Right renal pelvis (tissue), 4 donors: ENCODE measurements at regions not wholly inside any gene's neighbourhood (a gene's known extent, or its start where the extent isn't known, plus 50 kb on each side); places are given as distances from the start of the nearest gene placed in this dataset.
"Not testable (repeated sequence)": the region's sequence is repeated elsewhere in the genome, so short reads cannot be mapped to it uniquely, and the experiment has no call there.

Experiments
- DNase-seq, 4 donors: peaks; one replicate each; pipeline ENCODE4 v3.0.0-alpha.2; 2013; ENCODE audit warnings: low read depth in 4 of 4, low spot score in 3 of 4, missing footprints in 1 of 4

GRCh38 chr12:25615119-25615518, 62.0 kb upstream of the LMNTD1 start:
- no peak for DNase-seq

- no peak for DNase-seq
These were observed 63.2 kb upstream of the LMNTD1 start for GRCh38 chr12:25616286-25616685.

- no peak for DNase-seq
These were observed 64.9 kb upstream of the LMNTD1 start for GRCh38 chr12:25617991-25618390.

- no peak for DNase-seq
These were observed 70.7 kb upstream of the LMNTD1 start for GRCh38 chr12:25623816-25624215.

- DNase-seq: no peak
These were observed 72.1 kb upstream of the LMNTD1 start for GRCh38 chr12:25625146-25625545.

- DNase-seq: no peak
These were observed 76.3 kb upstream of the LMNTD1 start for GRCh38 chr12:25629341-25629740.

- not testable (repeated sequence) for DNase-seq
These were observed 77.8 kb upstream of the LMNTD1 start for GRCh38 chr12:25630735-25631515.

GRCh38 chr12:25633149-25633548, 80.1 kb upstream of the LMNTD1 start:
- DNase-seq: not testable (repeated sequence)

GRCh38 chr12:25637752-25638151, 84.7 kb upstream of the LMNTD1 start:
- DNase-seq: no peak

GRCh38 chr12:25639406-25639805, 86.3 kb upstream of the LMNTD1 start:
- DNase-seq: no peak

- DNase-seq: no peak
These were observed 91.9 kb upstream of the LMNTD1 start for GRCh38 chr12:25644979-25645378.

- DNase-seq: no peak
These were observed 92.3 kb upstream of the LMNTD1 start for GRCh38 chr12:25645427-25645826.

GRCh38 chr12:25651931-25652330, 98.8 kb upstream of the LMNTD1 start:
- no peak for DNase-seq

GRCh38 chr12:25652371-25652770, 99.3 kb upstream of the LMNTD1 start:
- no peak for DNase-seq

- DNase-seq: no peak
These were observed 100.5 kb upstream of the LMNTD1 start for GRCh38 chr12:25653487-25654175.

- peak in 1 of 4 donors; percentile 29 for DNase-seq
These were observed 102.6 kb upstream of the LMNTD1 start for GRCh38 chr12:25655702-25656101.

GRCh38 chr12:25659621-25660020, 106.5 kb upstream of the LMNTD1 start:
- no peak for DNase-seq

GRCh38 chr12:25670076-25671055, 117.3 kb upstream of the LMNTD1 start:
- no peak for DNase-seq

GRCh38 chr12:25675808-25676207, 122.7 kb upstream of the LMNTD1 start:
- no peak for DNase-seq

- DNase-seq: no peak
These were observed 124.3 kb upstream of the LMNTD1 start for GRCh38 chr12:25677232-25677937.
